Panc1 (cell line): ENCODE measurements at regions not wholly inside any gene's neighbourhood (a gene's known extent, or its start where the extent isn't known, plus 50 kb on each side); places are given as distances from the start of the nearest gene placed in this dataset.

ENCODE experiments used
- POLR2AphosphoS5 ChIP-seq: IDR thresholded peaks from 2 replicates; pipeline ENCODE4 v1.6.1; 2012; ENCODE audit warnings: mild to moderate bottlenecking, low read depth, low read length, moderate library complexity
- TCF7L2 ChIP-seq: IDR thresholded peaks from 2 replicates; pipeline ENCODE4 v1.6.1; 2011; ENCODE audit warnings: mild to moderate bottlenecking, low read depth, low read length, inconsistent platforms
- TF ChIP-seq, protein P1 (sequence below), 2 experiments: IDR thresholded peaks; 2 replicates each; pipeline ENCODE4 v1.6.1; 2011 to 2012; ENCODE audit warnings: low read depth in 2 of 2, control low read depth in 1 of 2, low read length in 1 of 2, mild to moderate bottlenecking in 1 of 2, moderate library complexity in 1 of 2; ENCODE audit not compliant: insufficient read depth in 1 of 2
- TF ChIP-seq, protein P2 (sequence below): fragments of 450-650 bp; IDR thresholded peaks from 2 replicates; pipeline ENCODE4 v1.5.1; 2017; ENCODE audit warnings: mild to moderate bottlenecking

DNA sequence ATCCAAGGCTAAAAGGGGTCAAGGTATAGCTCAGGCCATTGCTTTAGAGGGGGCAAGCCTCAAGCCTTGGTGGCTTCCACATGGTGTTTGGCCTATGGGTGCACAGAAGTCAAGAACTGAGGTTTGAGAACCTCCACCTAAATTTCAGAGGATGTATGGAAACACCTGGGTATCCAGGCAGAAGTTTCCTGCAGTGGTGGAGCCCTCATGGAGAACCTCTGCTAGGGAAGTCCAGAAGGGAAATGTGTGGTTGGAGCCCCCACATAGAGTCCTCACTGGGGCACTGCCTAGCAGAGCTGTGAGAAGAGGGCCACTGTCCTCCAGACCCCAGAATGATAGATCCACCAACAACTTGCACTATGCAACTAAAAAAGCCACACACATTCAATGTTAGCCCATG is 678.7 kb upstream of the ADGRB3 start:
- TF ChIP-seq, protein P1, sequence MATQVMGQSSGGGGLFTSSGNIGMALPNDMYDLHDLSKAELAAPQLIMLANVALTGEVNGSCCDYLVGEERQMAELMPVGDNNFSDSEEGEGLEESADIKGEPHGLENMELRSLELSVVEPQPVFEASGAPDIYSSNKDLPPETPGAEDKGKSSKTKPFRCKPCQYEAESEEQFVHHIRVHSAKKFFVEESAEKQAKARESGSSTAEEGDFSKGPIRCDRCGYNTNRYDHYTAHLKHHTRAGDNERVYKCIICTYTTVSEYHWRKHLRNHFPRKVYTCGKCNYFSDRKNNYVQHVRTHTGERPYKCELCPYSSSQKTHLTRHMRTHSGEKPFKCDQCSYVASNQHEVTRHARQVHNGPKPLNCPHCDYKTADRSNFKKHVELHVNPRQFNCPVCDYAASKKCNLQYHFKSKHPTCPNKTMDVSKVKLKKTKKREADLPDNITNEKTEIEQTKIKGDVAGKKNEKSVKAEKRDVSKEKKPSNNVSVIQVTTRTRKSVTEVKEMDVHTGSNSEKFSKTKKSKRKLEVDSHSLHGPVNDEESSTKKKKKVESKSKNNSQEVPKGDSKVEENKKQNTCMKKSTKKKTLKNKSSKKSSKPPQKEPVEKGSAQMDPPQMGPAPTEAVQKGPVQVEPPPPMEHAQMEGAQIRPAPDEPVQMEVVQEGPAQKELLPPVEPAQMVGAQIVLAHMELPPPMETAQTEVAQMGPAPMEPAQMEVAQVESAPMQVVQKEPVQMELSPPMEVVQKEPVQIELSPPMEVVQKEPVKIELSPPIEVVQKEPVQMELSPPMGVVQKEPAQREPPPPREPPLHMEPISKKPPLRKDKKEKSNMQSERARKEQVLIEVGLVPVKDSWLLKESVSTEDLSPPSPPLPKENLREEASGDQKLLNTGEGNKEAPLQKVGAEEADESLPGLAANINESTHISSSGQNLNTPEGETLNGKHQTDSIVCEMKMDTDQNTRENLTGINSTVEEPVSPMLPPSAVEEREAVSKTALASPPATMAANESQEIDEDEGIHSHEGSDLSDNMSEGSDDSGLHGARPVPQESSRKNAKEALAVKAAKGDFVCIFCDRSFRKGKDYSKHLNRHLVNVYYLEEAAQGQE (IDR thresholded peaks at IDR 0.05; ENCODE audit: insufficient read depth in 1 of 2, low read depth in 2 of 2, low read length in 1 of 2), result no peak
- TF ChIP-seq POLR2AphosphoS5 (no peak), TCF7L2 (no peak)
- TF ChIP-seq, protein P2, sequence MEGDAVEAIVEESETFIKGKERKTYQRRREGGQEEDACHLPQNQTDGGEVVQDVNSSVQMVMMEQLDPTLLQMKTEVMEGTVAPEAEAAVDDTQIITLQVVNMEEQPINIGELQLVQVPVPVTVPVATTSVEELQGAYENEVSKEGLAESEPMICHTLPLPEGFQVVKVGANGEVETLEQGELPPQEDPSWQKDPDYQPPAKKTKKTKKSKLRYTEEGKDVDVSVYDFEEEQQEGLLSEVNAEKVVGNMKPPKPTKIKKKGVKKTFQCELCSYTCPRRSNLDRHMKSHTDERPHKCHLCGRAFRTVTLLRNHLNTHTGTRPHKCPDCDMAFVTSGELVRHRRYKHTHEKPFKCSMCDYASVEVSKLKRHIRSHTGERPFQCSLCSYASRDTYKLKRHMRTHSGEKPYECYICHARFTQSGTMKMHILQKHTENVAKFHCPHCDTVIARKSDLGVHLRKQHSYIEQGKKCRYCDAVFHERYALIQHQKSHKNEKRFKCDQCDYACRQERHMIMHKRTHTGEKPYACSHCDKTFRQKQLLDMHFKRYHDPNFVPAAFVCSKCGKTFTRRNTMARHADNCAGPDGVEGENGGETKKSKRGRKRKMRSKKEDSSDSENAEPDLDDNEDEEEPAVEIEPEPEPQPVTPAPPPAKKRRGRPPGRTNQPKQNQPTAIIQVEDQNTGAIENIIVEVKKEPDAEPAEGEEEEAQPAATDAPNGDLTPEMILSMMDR, result no peak
